ENCODE measurements at regions not wholly inside any gene's neighbourhood (a gene's known extent, or its start where the extent isn't known, plus 50 kb on each side); places are given as distances from the start of the nearest gene placed in this dataset.

DNA sequence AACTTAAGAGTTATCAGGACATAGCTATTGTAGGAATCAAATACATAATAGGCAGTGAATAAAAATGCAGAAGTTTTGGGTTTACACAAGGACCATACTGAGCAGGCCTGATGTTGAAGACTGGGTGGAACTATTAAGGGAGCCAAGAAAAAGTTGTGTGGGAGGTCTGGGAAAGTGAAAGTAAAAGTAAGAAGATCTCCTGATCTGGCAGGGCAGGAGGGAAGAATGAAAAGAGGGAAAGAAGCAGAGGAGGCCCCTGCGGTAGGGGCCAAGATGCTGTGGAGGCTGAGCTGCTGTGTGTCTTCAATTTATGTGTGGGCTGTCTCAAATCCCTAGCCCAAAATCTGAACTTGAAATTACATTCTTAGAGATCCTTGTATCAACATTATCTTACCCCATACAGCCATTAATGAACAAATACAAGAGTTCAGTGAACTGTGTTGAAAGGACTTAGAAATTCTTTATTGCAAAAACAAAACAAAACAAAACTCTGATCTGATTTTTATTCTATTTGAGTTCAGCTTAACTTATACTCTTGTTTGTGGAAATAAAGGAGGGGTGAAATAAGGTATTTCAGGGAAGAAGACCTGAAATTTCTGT is 1183.8 kb downstream of the HACE1 start:
- H3K27ac ChIP-seq: no peak overlapping the region
- no peak for TF ChIP-seq ZFX (IDR thresholded peaks at IDR 0.05; ENCODE audit: borderline replicate concordance)
- no peak for TF ChIP-seq CTCF (IDR thresholded peaks at IDR 0.05)

DNA sequence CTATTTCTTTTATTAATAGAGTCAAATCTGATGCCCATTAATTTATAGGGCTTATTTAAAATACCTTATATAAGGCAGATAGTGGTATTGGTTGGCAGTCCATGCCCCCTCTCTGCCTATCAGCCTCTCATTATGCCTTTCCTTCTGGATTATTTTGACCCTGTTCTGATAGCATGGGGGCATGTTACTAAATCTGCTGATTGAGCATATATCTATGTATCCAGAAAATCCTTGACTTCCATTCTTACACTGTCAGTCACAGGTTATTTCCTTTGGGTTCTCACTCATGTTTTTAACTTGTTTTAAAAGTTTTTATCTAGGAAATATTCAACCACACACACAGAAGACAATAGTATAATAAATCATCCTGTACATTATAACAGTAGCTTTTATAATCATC is 1184.9 kb downstream of the HACE1 start:
- no peak overlapping the region for H3K27ac ChIP-seq
- TF ChIP-seq CTCF (IDR thresholded peaks at IDR 0.05) (no peak), ZFX (IDR thresholded peaks at IDR 0.05; ENCODE audit: borderline replicate concordance) (no peak)

DNA sequence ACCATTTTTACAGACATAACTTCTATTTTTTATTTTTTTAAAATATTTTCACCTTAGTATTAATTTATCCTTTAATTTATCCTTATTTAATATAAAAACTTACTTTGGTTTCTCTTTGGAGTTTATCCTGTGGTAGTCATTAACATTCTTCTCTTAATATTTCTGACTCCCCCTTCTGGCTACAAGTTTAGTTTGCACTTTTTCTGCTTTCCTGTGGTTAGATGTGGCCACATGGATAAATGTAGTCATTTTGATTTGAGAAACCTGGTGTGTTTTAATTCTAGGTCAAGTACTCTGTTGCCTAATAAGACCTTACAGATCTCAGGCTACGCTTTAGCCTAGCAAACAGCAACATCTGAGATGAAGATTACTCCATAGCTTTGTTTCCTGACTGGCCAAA is 1187.5 kb downstream of the HACE1 start:
- TF ChIP-seq CTCF (IDR thresholded peaks at IDR 0.05): peak; percentile 44
- TF ChIP-seq ZFX (IDR thresholded peaks at IDR 0.05; ENCODE audit: borderline replicate concordance): no peak
- no peak overlapping the region for H3K27ac ChIP-seq

GRCh38 chr6:103629613-103630012 is 1230.1 kb downstream of the HACE1 start:
- no peak overlapping the region for H3K27ac ChIP-seq
- no peak for TF ChIP-seq CTCF (IDR thresholded peaks at IDR 0.05)
- TF ChIP-seq ZFX (IDR thresholded peaks at IDR 0.05; ENCODE audit: borderline replicate concordance): no peak

DNA sequence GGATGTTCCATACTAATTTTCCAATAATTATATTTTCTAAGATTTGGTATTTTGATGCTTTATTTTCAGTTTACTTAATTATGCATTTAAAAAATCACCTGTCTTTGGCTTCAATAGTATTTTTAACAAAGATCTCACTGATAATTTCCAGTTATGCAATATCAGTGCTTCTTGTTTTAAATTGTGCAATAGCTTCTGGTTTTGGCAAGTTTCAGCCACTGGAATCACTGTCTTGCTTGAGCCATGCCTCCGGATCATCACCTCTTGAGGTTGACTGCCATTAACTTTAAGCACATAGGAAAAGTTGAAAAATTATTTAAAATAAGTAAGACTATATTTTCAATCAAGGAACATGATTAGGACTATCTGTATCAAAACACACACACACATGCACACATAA is 1242.1 kb downstream of the HACE1 start:
- TF ChIP-seq CTCF (IDR thresholded peaks at IDR 0.05) (no peak), ZFX (IDR thresholded peaks at IDR 0.05; ENCODE audit: borderline replicate concordance) (no peak)
- no peak overlapping the region for H3K27ac ChIP-seq

GRCh38 chr6:103587722-103588121 is 1272.0 kb downstream of the HACE1 start:
- no peak for TF ChIP-seq CTCF (IDR thresholded peaks at IDR 0.05)
- no peak for TF ChIP-seq ZFX (IDR thresholded peaks at IDR 0.05; ENCODE audit: borderline replicate concordance)
- H3K27ac ChIP-seq: no peak overlapping the region

- H3K27ac ChIP-seq: no peak overlapping the region
- no peak for TF ChIP-seq ZFX (IDR thresholded peaks at IDR 0.05; ENCODE audit: borderline replicate concordance)
These were observed 1281.6 kb downstream of the HACE1 start for GRCh38 chr6:103578115-103578514.

- no peak overlapping the region for H3K27ac ChIP-seq
- no peak for TF ChIP-seq ZFX (IDR thresholded peaks at IDR 0.05; ENCODE audit: borderline replicate concordance)
- no peak for TF ChIP-seq CTCF (IDR thresholded peaks at IDR 0.05)
These were observed 1289.3 kb downstream of the HACE1 start for GRCh38 chr6:103570431-103570830.

All from 22Rv1 (cell line).